AG09319 (cell line): ENCODE measurements at regions not wholly inside any gene's neighbourhood (a gene's known extent, or its start where the extent isn't known, plus 50 kb on each side); places are given as distances from the start of the nearest gene placed in this dataset.

Experiments used
- DNase-seq: peaks from one replicate; pipeline ENCODE4 v3.0.0-alpha.2; 2010; ENCODE audit warnings: low read depth; ENCODE audit errors: extremely low read depth
- CTCF ChIP-seq: IDR thresholded peaks from 2 replicates; pipeline ENCODE4 v1.5.1; 2011; ENCODE audit warnings: low read depth, mild to moderate bottlenecking, inconsistent platforms, low read length, moderate library complexity

- DNase-seq, result no peak
- TF ChIP-seq CTCF, result no peak
Observed at GRCh38 chr5:72630721-72631120, 123.5 kb upstream of the ZNF366 start.

GRCh38 chr5:72630081-72630480 is 122.9 kb upstream of the ZNF366 start:
- TF ChIP-seq CTCF, result no peak
- DNase-seq, result no peak

GRCh38 chr5:72628771-72629371 is 121.7 kb upstream of the ZNF366 start:
- DNase-seq, result no peak
- TF ChIP-seq CTCF, result no peak

GRCh38 chr5:72625332-72625731 is 118.1 kb upstream of the ZNF366 start:
- no peak for TF ChIP-seq CTCF

GRCh38 chr5:72624641-72625236 is 117.5 kb upstream of the ZNF366 start:
- TF ChIP-seq CTCF, result no peak
- DNase-seq, result no peak

More at GRCh38 chr5:72625332-72625731, 118.1 kb upstream of the ZNF366 start:
- no peak for DNase-seq

GRCh38 chr5:72623936-72624335 is 116.7 kb upstream of the ZNF366 start:
- DNase-seq, result no peak

More at GRCh38 chr5:72623936-72624335, 116.7 kb upstream of the ZNF366 start:
- no peak for TF ChIP-seq CTCF
